ENCODE measurements at regions not wholly inside any gene's neighbourhood (a gene's known extent, or its start where the extent isn't known, plus 50 kb on each side); places are given as distances from the start of the nearest gene placed in this dataset.

GRCh38 chr18:30381826-30382225, 660.7 kb downstream of the DSC3 start:
- TF ChIP-seq POLR2AphosphoS5 (IDR thresholded peaks at IDR 0.05; ENCODE audit: low read depth, low read length) (no peak), CTCF (IDR thresholded peaks at IDR 0.05) (no peak), SIN3A (IDR thresholded peaks at IDR 0.05; ENCODE audit: borderline replicate concordance, insufficient read depth, low read depth, low read length) (no peak)
- TF ChIP-seq, protein P1, sequence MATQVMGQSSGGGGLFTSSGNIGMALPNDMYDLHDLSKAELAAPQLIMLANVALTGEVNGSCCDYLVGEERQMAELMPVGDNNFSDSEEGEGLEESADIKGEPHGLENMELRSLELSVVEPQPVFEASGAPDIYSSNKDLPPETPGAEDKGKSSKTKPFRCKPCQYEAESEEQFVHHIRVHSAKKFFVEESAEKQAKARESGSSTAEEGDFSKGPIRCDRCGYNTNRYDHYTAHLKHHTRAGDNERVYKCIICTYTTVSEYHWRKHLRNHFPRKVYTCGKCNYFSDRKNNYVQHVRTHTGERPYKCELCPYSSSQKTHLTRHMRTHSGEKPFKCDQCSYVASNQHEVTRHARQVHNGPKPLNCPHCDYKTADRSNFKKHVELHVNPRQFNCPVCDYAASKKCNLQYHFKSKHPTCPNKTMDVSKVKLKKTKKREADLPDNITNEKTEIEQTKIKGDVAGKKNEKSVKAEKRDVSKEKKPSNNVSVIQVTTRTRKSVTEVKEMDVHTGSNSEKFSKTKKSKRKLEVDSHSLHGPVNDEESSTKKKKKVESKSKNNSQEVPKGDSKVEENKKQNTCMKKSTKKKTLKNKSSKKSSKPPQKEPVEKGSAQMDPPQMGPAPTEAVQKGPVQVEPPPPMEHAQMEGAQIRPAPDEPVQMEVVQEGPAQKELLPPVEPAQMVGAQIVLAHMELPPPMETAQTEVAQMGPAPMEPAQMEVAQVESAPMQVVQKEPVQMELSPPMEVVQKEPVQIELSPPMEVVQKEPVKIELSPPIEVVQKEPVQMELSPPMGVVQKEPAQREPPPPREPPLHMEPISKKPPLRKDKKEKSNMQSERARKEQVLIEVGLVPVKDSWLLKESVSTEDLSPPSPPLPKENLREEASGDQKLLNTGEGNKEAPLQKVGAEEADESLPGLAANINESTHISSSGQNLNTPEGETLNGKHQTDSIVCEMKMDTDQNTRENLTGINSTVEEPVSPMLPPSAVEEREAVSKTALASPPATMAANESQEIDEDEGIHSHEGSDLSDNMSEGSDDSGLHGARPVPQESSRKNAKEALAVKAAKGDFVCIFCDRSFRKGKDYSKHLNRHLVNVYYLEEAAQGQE (IDR thresholded peaks at IDR 0.05; ENCODE audit: insufficient read depth in 1 of 2, low read depth in 2 of 2, low read length in 1 of 2) = no peak

Measured in Panc1 (cell line).